IPS-20b (cell line): ENCODE measurements at regions not wholly inside any gene's neighbourhood (a gene's known extent, or its start where the extent isn't known, plus 50 kb on each side); places are given as distances from the start of the nearest gene placed in this dataset.
"Not testable (repeated sequence)": the region's sequence is repeated elsewhere in the genome, so short reads cannot be mapped to it uniquely, and the experiment has no call there.

ENCODE experiments used
- H3K27ac ChIP-seq: one replicate; pipeline ENCODE4 v1.5.1; 2013; ENCODE audit warnings: low read length
- H3K27me3 ChIP-seq: 2 replicates; pipeline ENCODE4 v1.6.1; 2013; ENCODE audit warnings: mild to moderate bottlenecking, low read length, inconsistent platforms; ENCODE audit not compliant: insufficient read depth
- H3K36me3 ChIP-seq: 2 replicates; pipeline ENCODE4 v1.6.1; 2013; ENCODE audit warnings: low read depth, mild to moderate bottlenecking, inconsistent platforms, low read length, moderate library complexity; ENCODE audit not compliant: insufficient read depth
- H3K4me1 ChIP-seq: 2 replicates; pipeline ENCODE4 v1.6.1; 2013; ENCODE audit warnings: mild to moderate bottlenecking, control low read depth, inconsistent platforms, low read length, moderate library complexity; ENCODE audit not compliant: insufficient read depth
- H3K4me3 ChIP-seq: 2 replicates; pipeline ENCODE4 v1.5.1; 2013; ENCODE audit warnings: mild to moderate bottlenecking, low read length, inconsistent platforms
- H3K9ac ChIP-seq: 2 replicates; pipeline ENCODE4 v1.6.1; 2013; ENCODE audit warnings: low read depth, mild to moderate bottlenecking, inconsistent platforms, low read length, moderate library complexity
- H3K9me3 ChIP-seq: 2 replicates; pipeline ENCODE4 v1.6.1; 2013; ENCODE audit warnings: mild to moderate bottlenecking, low read depth, low read length, inconsistent platforms; ENCODE audit not compliant: insufficient read depth

- H3K27ac ChIP-seq, result no peak overlapping the region
- H3K9me3 ChIP-seq, result no peaks in the 10 kb centered on the region
- no peaks in the 10 kb centered on the region for H3K36me3 ChIP-seq
- H3K9ac ChIP-seq, result no peak overlapping the region
- no peaks in the 10 kb centered on the region for H3K4me1 ChIP-seq
- no peaks in the 10 kb centered on the region for H3K27me3 ChIP-seq
- H3K4me3 ChIP-seq, result no peak overlapping the region
Measured at GRCh38 chr18:41643427-41643826, 311.6 kb upstream of the PIK3C3 start.

DNA sequence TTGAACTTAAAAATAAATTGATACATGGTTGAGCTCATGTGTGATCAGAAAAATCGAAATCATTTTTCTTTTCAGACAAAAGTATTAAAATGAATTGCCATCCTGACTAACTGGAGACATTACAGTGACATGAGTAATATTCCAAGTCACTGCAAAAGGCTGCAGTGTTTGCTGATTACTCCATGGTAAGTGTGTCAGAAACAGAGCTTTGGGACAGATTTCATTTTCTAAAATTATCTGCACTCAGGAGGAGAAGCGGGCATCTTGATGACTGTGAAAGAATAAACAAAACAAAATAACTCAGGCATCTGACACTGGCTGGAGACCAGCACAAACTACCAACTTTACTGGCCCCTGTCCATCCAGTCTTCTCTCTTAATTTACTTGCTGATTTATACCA lies 312.3 kb upstream of the PIK3C3 start:
- Histone ChIP-seq H3K4me1 (no peaks in the 10 kb centered on the region), H3K9me3 (no peaks in the 10 kb centered on the region), H3K9ac (no peak overlapping the region), H3K27me3 (no peaks in the 10 kb centered on the region), H3K27ac (no peak overlapping the region), H3K36me3 (no peaks in the 10 kb centered on the region), H3K4me3 (no peak overlapping the region)

GRCh38 chr18:41639218-41639617 lies 315.8 kb upstream of the PIK3C3 start:
- no peak overlapping the region for H3K4me3 ChIP-seq
- H3K9ac ChIP-seq, result no peak overlapping the region
- H3K27ac ChIP-seq, result no peak overlapping the region
- H3K4me1 ChIP-seq, result no peaks in the 10 kb centered on the region
- no peaks in the 10 kb centered on the region for H3K9me3 ChIP-seq
- H3K36me3 ChIP-seq, result no peaks in the 10 kb centered on the region
- H3K27me3 ChIP-seq, result no peaks in the 10 kb centered on the region

- not testable (repeated sequence) for H3K9me3 ChIP-seq, H3K27ac ChIP-seq, H3K4me1 ChIP-seq, H3K27me3 ChIP-seq, H3K36me3 ChIP-seq
- peak overlapping the region; percentile 59 for H3K4me3 ChIP-seq
- peak overlapping the region; percentile 45; the same call in 1 of the 2 replicates for H3K9ac ChIP-seq
Measured at GRCh38 chr18:41631723-41632285, 323.2 kb upstream of the PIK3C3 start.

GRCh38 chr18:41630232-41630886 lies 324.7 kb upstream of the PIK3C3 start:
- Histone ChIP-seq H3K27me3 (no peaks in the 10 kb centered on the region), H3K4me3 (peak overlapping the region; percentile 59; the same call in 1 of the 2 replicates), H3K9me3 (no peaks in the 10 kb centered on the region), H3K27ac (no peak overlapping the region), H3K36me3 (no peaks in the 10 kb centered on the region), H3K9ac (no peak overlapping the region), H3K4me1 (peaks cover 3% of the 10 kb centered on the region; the same call in 1 of the 2 replicates)

DNA sequence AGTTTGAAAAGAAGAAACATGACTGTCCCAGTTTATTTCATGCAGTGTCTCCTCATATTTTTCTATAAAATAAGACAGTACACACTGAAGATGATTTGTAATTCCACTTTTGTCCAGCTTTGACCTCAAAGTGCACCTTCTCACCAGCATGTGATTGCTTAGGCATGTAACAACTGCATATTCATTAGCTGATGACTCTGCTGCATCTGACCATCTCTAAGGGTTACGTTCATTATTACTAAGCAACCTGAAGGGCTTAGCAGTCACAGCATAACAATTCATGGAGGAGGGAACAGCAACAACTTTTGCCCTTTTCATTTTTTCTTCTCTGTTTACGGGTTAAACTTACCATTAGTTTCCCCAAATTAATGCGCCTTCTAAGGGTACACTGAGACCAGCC lies 330.6 kb upstream of the PIK3C3 start:
- Histone ChIP-seq H3K27me3 (no peaks in the 10 kb centered on the region), H3K9me3 (no peaks in the 10 kb centered on the region), H3K4me3 (no peak overlapping the region), H3K36me3 (no peaks in the 10 kb centered on the region), H3K4me1 (peaks cover 7% of the 10 kb centered on the region), H3K27ac (no peak overlapping the region), H3K9ac (no peak overlapping the region)

DNA sequence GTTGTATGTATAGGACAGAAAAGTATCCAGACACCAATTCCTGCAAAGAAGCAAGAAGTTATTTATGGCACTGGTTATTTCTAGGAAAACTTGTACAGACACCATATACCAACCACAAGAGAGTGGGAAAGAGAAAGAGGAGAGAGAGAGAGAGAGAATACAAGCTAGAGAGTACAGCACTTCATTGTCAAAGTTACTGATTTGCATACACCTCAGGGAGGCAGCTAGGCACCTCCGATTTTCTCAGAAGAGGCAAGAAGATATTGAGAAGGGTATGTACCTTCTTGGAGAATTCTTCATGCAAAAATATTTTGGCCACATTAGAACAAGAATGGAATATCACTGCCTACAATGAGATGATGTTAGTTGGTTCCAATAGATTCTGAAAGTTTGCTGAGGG lies 333.9 kb upstream of the PIK3C3 start:
- no peak overlapping the region for H3K9ac ChIP-seq
- H3K4me3 ChIP-seq, result no peak overlapping the region
- H3K9me3 ChIP-seq, result no peaks in the 10 kb centered on the region
- peaks cover 7% of the 10 kb centered on the region for H3K4me1 ChIP-seq
- no peak overlapping the region for H3K27ac ChIP-seq
- H3K36me3 ChIP-seq, result no peaks in the 10 kb centered on the region
- H3K27me3 ChIP-seq, result no peaks in the 10 kb centered on the region

DNA sequence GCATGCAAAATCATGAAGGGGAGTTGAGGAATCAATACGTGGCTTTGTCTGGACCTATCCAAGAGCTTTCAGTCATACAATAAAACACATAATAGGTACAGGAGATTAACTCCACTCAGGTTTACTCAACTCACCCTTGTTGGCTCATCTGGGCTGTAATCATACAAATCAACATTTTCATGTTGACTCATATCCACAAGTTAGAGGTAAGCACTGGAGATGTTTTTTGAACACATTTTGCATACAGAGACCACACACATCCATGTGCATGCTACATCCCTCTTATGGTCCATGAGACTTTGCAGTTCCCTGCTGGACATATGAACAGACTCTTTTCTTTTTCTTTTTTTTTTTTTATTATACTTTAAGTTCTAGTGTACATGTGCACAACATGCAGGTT lies 336.9 kb upstream of the PIK3C3 start:
- H3K9ac ChIP-seq, result no peak overlapping the region
- H3K9me3 ChIP-seq, result no peaks in the 10 kb centered on the region
- H3K27me3 ChIP-seq, result no peaks in the 10 kb centered on the region
- H3K36me3 ChIP-seq, result no peaks in the 10 kb centered on the region
- no peak overlapping the region for H3K4me3 ChIP-seq
- H3K27ac ChIP-seq, result no peak overlapping the region
- H3K4me1 ChIP-seq, result peaks cover 7% of the 10 kb centered on the region

GRCh38 chr18:41617647-41618046 lies 337.4 kb upstream of the PIK3C3 start:
- no peak overlapping the region for H3K27ac ChIP-seq
- no peak overlapping the region for H3K9ac ChIP-seq
- H3K27me3 ChIP-seq, result no peaks in the 10 kb centered on the region
- no peaks in the 10 kb centered on the region for H3K9me3 ChIP-seq
- H3K36me3 ChIP-seq, result no peaks in the 10 kb centered on the region
- H3K4me1 ChIP-seq, result peaks cover 7% of the 10 kb centered on the region
- H3K4me3 ChIP-seq, result no peak overlapping the region

DNA sequence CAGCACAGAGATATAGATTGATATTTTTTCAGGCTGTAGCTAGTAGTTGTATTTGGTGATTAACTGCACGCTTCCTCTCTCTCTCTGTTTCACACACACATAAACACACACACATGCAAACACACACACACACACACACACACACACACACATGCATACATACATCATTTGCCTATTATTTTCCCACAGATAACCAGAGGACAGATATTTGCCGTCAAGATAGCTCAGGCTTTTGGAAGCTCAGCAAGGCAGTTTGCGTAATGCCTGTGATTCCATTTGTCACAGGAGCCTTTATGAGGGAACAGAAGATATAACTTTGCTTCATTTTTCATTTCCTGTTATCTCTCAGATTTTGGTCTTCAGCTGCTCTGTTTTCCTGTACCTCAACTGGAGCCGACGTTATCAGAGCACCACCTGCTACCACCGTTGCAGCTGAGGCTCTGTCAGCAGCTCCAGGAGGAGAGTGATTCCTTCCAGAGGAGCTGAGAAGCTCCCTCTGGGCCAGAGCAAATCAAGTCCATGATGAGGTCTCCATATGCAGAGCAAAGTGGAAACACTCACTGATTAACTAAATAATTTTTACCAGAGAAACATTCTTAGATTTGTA lies 341.9 kb upstream of the PIK3C3 start:
- Histone ChIP-seq H3K4me1 (no peaks in the 10 kb centered on the region), H3K9ac (no peak overlapping the region)

GRCh38 chr18:41604964-41605363 lies 350.1 kb upstream of the PIK3C3 start:
- Histone ChIP-seq H3K9ac (no peak overlapping the region), H3K4me3 (no peak overlapping the region), H3K27ac (no peak overlapping the region), H3K9me3 (no peaks in the 10 kb centered on the region), H3K4me1 (no peaks in the 10 kb centered on the region), H3K27me3 (no peaks in the 10 kb centered on the region), H3K36me3 (no peaks in the 10 kb centered on the region; the same call in 1 of the 2 replicates)

More for the DNA sequence above, 341.9 kb upstream of the PIK3C3 start:
- no peaks in the 10 kb centered on the region for H3K27me3 ChIP-seq
- no peaks in the 10 kb centered on the region for H3K9me3 ChIP-seq
- no peaks in the 10 kb centered on the region for H3K36me3 ChIP-seq
- H3K27ac ChIP-seq, result no peak overlapping the region
- H3K4me3 ChIP-seq, result no peak overlapping the region

DNA sequence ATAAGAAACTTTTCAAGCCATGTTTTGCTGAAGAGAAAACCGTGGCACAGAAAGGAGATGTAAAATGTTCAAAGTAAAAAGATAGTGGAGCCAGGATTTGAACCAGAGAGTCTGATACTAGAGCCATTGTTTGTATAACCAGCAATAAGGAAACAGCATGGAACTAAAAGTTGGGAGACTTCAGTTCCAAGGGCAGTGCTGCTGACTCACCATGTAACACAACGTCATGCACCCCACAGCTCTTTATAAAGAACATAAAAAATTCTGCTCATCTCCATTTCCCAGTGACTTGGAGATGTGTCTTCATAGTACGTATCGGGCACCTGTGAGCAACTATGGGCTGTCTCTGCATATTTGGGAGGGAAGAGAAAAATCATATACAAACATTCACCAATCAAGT lies 353.0 kb upstream of the PIK3C3 start:
- Histone ChIP-seq H3K27me3 (no peaks in the 10 kb centered on the region), H3K4me1 (no peaks in the 10 kb centered on the region), H3K36me3 (no peaks in the 10 kb centered on the region; the same call in 1 of the 2 replicates), H3K9ac (no peak overlapping the region), H3K4me3 (no peak overlapping the region), H3K9me3 (no peaks in the 10 kb centered on the region), H3K27ac (no peak overlapping the region)
